Stimulated activated CD4-positive, alpha-beta T cell treated with anti-CD3 and anti-CD28 coated beads, Interleukin-15, amount 100 ng/mL, for 24 hours (primary cell): ENCODE measurements at regions not wholly inside any gene's neighbourhood (a gene's known extent, or its start where the extent isn't known, plus 50 kb on each side); places are given as distances from the start of the nearest gene placed in this dataset.

Experiments used
- DNase-seq: peaks from one replicate; pipeline ENCODE4 v3.0.0-alpha.2; 2020

- DNase-seq: no peak
These were observed 214.0 kb upstream of the LNX1 start for GRCh38 chr4:53805291-53805690.

GRCh38 chr4:53804719-53805118 is 213.4 kb upstream of the LNX1 start:
- peak; percentile 37 for DNase-seq

GRCh38 chr4:53802500-53802899 is 211.2 kb upstream of the LNX1 start:
- no peak for DNase-seq

- no peak for DNase-seq
These were observed 210.1 kb upstream of the LNX1 start for GRCh38 chr4:53801373-53801772.

GRCh38 chr4:53800741-53801140 is 209.5 kb upstream of the LNX1 start:
- no peak for DNase-seq

GRCh38 chr4:53793096-53793495 is 201.8 kb upstream of the LNX1 start:
- no peak for DNase-seq

GRCh38 chr4:53790286-53790685 is 199.0 kb upstream of the LNX1 start:
- no peak for DNase-seq

- DNase-seq: no peak
These were observed 197.3 kb upstream of the LNX1 start for GRCh38 chr4:53788621-53789020.

GRCh38 chr4:53788011-53788410 is 196.7 kb upstream of the LNX1 start:
- DNase-seq: no peak

GRCh38 chr4:53786632-53787031 is 195.3 kb upstream of the LNX1 start:
- DNase-seq: no peak

GRCh38 chr4:53785996-53786395 is 194.7 kb upstream of the LNX1 start:
- DNase-seq: no peak

- DNase-seq: no peak
These were observed 192.8 kb upstream of the LNX1 start for GRCh38 chr4:53784112-53784511.

- no peak for DNase-seq
These were observed 192.0 kb upstream of the LNX1 start for GRCh38 chr4:53783208-53783859.

GRCh38 chr4:53782458-53782845 is 191.2 kb upstream of the LNX1 start:
- DNase-seq: no peak

- no peak for DNase-seq
These were observed 190.6 kb upstream of the LNX1 start for GRCh38 chr4:53781629-53782457.

- DNase-seq: no peak
These were observed 189.6 kb upstream of the LNX1 start for GRCh38 chr4:53780736-53781400.

- no peak for DNase-seq
These were observed 187.7 kb upstream of the LNX1 start for GRCh38 chr4:53779025-53779424.

- no peak for DNase-seq
These were observed 186.9 kb upstream of the LNX1 start for GRCh38 chr4:53778155-53778554.

GRCh38 chr4:53777244-53777984 is 186.1 kb upstream of the LNX1 start:
- DNase-seq: no peak

GRCh38 chr4:53776141-53776540 is 184.9 kb upstream of the LNX1 start:
- DNase-seq: no peak

- DNase-seq: no peak
These were observed 184.1 kb upstream of the LNX1 start for GRCh38 chr4:53775381-53775780.

GRCh38 chr4:53771326-53771725 is 180.0 kb upstream of the LNX1 start:
- no peak for DNase-seq

- no peak for DNase-seq
These were observed 176.2 kb upstream of the LNX1 start for GRCh38 chr4:53767482-53767881.
